NCI-H2227 treated with DMSO at 0.1 percent for 48 hours (cell line): ENCODE measurements at regions not wholly inside any gene's neighbourhood (a gene's known extent, or its start where the extent isn't known, plus 50 kb on each side); places are given as distances from the start of the nearest gene placed in this dataset.

Experiments used
- DNase-seq: peaks from one replicate; lab custom pipeline; 2025; lab: John Stamatoyannopoulos, UW

GRCh38 chrX:125791787-125792186 lies 374.3 kb downstream of the DCAF12L2 start:
- DNase-seq, result no peak

- DNase-seq, result no peak
Measured at GRCh38 chrX:125810856-125811255, 355.2 kb downstream of the DCAF12L2 start.

- no peak for DNase-seq
Measured at GRCh38 chrX:125826080-125826479, 340.0 kb downstream of the DCAF12L2 start.

GRCh38 chrX:125826774-125827451 lies 339.2 kb downstream of the DCAF12L2 start:
- no peak for DNase-seq

GRCh38 chrX:125846271-125846670 lies 319.8 kb downstream of the DCAF12L2 start:
- no peak for DNase-seq

DNA sequence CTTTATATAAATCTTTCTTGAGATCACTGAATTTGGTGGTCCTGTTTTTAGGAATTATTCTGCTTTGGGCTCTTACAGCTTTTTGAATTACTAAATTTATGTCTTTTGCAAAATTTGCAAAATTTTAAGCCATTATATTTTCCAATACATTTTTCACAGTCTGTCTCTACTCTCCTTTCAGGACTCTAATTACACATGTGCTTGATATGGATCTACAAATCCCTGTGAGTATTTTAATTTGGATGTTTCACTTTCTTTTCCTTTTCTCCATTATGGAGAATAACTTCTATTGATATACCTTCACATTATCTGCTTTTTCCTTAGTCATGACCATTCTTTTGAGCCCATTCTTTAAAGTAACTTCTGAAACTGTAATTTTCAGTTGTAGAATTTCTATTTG lies 315.4 kb downstream of the DCAF12L2 start:
- no peak for DNase-seq

DNA sequence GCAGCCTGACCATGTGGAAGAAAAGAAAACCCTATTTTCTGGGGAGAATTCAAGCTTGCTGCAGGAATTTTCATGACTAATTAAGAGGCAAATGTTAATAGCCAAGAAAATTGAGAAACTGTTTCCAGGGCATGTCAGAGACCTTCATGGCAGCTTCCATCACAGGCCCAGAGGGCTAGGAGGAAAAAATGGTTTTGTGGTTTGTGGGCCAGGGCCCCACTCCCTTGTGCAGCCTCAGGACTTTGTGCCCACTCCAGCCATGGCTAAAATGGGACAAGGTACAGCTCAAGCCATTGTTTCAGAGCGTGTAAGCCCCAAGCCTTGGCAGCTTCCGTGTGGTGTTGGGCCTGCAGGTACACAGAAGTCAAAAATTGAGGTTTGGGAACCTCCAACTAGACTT lies 282.9 kb downstream of the DCAF12L2 start:
- DNase-seq, result no peak

DNA sequence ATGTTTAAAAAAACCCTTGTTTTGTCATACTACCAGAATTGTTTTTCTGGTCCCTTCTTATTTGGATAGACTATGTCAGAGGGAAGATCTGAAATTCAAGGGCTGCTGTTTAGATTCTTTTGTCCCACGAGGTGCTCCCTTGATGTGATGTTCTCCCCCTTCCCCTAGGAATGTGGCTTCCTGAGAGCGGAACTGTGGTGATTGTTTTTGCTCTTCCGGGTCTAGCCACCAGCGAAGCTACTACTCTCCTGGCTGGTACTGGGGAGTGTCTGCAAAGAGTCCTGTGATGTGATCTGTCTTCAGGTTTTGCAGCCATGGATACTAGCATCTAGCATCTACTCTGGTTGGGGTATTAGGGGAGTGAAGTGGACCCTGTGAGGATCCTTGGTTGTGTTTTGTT lies 271.1 kb downstream of the DCAF12L2 start:
- no peak for DNase-seq

DNA sequence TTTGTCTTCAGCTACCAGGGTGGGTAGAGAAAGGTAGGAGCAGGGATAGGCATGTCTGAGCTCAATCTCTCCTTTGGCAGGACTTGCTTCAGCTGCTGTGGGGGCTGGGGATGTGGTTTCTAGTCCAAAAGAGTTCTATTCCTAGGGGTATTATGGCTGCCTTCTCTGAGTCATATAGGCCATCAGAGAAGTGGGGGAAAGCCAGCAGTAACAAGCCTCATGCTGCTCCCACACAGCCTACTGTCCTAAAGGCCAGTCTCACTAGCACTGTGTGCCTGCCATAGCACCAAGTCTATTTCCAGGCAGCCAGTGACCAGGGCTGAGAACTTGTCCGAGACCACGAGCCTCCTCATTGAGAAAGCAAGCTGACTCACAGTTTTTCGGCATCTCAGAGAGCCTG lies 270.6 kb downstream of the DCAF12L2 start:
- no peak for DNase-seq

- no peak for DNase-seq
Measured at GRCh38 chrX:125926295-125926694, 239.8 kb downstream of the DCAF12L2 start.

GRCh38 chrX:125940985-125941384 lies 225.1 kb downstream of the DCAF12L2 start:
- DNase-seq, result no peak

DNA sequence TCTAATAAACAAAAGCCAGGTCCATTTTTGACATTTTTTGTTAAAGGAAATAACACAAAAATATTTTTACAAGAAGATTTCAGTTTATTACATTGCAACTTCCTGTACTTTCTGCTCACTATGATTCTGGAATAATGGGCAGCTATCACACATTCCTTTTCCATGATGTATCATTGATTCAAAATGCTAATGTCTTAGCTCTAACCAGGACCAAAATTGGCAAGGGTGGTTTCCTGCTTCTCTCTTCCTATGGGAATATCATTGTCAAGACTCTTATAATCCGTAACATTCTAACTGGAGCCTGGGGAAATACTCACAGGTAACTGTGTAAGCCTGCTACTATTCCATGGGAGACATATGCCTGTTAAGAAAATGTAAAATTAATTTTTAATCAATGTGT lies 218.6 kb downstream of the DCAF12L2 start:
- no peak for DNase-seq

- DNase-seq, result no peak
Measured at GRCh38 chrX:125952973-125953372, 213.1 kb downstream of the DCAF12L2 start.

- DNase-seq, result no peak
Measured at GRCh38 chrX:125953814-125954213, 212.3 kb downstream of the DCAF12L2 start.

DNA sequence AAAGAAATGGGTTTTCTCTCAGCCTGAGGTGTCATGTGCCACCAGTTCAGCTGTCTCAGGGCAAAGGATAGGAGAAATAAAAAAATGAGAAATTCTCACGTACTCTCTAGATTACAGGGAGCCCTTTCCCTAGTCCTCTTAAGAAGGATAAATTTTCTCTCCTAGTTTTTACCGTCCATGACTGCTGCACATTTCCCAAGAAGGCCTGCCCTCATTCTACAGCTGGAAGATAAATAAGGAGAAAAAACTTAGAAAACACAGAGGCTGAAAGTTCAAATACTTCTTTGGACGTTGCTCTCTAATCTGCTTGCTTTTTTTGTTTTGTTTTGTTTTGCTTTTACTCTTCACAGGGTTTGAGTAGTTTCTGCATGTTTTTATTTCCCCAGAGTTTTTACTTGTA lies 211.9 kb downstream of the DCAF12L2 start:
- no peak for DNase-seq

DNA sequence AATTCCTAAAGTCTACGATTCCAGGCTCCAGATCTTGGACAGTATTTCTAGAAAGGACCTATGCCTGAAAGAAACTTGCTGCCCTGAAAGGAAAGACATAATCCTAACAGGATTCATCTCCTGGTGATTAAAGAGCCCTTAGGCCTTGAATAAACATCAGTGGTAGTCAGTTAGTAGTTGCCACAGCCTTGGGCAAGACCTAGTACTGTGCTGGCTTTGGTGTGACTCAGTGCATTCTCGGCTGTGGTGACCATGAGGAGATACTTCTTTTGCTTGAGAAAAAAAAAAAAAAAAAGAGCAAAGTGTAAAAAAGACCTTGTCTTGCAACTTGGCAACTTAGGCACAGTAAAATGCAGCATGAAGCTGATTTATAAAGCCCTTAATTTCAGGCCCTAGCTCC lies 188.2 kb downstream of the DCAF12L2 start:
- no peak for DNase-seq

GRCh38 chrX:125998432-125998831 lies 167.7 kb downstream of the DCAF12L2 start:
- DNase-seq, result no peak

DNA sequence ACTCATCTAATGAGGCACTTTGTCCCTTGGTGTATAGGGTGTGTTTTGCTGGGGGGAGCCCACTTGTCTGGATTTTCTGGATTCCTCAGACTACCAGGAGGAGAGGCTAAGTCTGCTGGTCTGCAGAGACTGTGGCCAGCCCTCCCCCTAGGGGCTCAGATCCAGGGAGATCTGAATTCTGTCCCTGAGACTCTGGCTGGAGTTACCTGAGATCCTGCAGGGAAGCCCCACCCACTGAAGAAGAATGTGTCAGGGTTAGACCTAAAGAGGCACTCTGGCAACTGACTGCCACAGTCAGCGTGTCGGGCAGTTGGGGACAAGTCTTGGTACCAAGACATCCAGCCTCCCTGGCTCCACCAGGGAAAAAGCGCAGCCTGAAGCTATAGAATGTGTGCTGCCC lies 138.9 kb downstream of the DCAF12L2 start:
- DNase-seq, result no peak

DNA sequence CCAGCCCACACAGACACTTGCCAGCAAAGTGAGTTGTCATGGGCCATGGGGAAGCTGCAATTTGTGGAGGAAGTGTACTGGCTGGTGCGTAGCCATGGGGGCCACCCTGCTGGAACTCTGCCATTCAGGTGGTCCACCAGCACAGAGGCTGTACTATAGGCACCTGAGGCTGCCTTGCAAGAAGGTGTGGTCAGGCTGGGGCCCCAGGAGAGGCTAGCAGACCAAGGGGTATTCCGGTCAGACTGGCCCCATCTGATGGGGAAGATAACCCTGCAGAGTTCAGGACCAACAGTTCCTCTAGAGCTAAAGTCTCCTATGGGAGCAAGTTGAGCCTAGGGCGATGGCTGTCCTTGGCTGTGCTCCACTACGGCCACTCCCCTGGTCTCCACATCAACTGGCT lies 136.1 kb downstream of the DCAF12L2 start:
- no peak for DNase-seq

DNA sequence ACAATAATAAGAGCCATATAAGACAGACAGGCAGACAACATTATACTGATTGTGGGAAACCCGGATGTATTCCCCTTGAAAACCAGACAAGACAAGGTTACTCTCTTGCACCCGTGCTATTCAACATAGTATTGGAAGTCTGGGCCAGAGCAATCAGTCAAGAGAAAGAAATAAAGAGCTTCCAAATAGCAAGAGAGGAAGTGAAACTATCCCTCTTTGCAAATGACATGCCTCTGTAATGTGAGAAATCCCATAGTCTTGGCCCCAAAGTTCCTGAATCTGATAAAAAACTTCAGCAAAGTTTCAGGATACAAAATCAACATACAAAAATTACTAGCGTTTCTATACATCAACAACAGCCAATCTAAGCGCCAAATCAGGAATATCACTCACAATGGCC lies 102.1 kb downstream of the DCAF12L2 start:
- no peak for DNase-seq

DNA sequence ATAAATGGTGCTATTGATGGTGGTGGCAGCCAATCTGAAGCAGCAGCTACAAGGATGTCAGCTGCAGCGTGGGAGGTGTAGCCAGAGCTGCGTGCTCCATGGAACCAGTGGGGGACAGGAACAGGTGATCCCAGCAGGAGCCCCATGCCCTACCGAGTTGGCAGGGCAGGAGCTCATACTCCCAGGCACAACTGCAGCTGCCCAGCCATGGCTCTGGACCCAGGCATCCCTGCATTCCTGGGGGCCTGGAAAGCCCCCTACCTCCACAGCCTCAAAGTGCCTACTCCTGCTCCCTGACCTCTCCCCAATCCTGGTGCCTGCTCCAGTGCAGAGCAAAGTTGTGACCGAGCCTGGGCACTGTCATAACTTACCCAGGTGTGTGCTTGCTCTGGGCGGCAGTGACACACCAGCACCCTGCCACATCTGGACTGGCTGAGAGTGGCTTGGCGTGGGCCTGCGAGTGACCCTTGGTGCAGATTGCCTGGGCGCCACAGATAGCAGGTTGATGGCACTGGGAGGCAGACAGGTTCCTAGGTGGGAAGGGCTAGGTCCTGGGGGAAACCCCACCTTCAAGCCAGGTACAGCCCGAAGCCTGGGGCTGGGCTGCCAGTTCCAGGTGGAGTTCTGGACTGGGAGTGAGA lies 101.1 kb downstream of the DCAF12L2 start:
- no peak for DNase-seq

GRCh38 chrX:126065901-126066660 lies 100.0 kb downstream of the DCAF12L2 start:
- DNase-seq, result no peak
